ENCODE measurements at regions not wholly inside any gene's neighbourhood (a gene's known extent, or its start where the extent isn't known, plus 50 kb on each side); places are given as distances from the start of the nearest gene placed in this dataset.

DNA sequence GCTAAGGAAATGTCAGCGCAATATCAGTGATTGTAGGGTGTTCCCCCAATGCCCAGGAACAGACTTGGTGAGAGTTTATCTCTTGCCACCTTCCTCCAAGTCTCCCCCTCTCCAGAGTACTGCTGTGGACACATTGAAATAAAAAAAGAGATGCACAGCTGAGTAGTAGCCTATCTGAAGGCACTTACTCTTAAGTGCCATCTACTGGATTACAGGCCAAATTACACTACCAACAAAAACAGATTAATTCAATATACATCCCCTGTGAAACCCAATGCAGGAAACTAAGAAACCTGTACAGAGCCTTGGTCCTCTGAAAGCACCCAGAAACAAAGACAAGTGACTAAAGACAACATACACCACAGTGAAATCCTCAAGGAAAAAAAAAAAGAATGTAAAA is 460.3 kb downstream of the ZIC3 start:
- TF ChIP-seq, protein P1, sequence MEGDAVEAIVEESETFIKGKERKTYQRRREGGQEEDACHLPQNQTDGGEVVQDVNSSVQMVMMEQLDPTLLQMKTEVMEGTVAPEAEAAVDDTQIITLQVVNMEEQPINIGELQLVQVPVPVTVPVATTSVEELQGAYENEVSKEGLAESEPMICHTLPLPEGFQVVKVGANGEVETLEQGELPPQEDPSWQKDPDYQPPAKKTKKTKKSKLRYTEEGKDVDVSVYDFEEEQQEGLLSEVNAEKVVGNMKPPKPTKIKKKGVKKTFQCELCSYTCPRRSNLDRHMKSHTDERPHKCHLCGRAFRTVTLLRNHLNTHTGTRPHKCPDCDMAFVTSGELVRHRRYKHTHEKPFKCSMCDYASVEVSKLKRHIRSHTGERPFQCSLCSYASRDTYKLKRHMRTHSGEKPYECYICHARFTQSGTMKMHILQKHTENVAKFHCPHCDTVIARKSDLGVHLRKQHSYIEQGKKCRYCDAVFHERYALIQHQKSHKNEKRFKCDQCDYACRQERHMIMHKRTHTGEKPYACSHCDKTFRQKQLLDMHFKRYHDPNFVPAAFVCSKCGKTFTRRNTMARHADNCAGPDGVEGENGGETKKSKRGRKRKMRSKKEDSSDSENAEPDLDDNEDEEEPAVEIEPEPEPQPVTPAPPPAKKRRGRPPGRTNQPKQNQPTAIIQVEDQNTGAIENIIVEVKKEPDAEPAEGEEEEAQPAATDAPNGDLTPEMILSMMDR (IDR thresholded peaks at IDR 0.05): peak in 4 of 6 experiments; percentile 10 to 18 (median 14)
- no peak for TF ChIP-seq POLR2A (IDR thresholded peaks at IDR 0.05)
